ENCODE measurements at regions not wholly inside any gene's neighbourhood (a gene's known extent, or its start where the extent isn't known, plus 50 kb on each side); places are given as distances from the start of the nearest gene placed in this dataset.

GRCh38 chr15:95715906-95716656, 614.4 kb upstream of the NR2F2 start:
- no peak for TF ChIP-seq CTCF (IDR thresholded peaks at IDR 0.05; ENCODE audit: low read depth, low read length)
- no peaks in the 10 kb centered on the region for H3K27me3 ChIP-seq
- no peaks in the 10 kb centered on the region for H3K36me3 ChIP-seq
- no peak overlapping the region for H3K27ac ChIP-seq
- H3K4me1 ChIP-seq (ENCODE audit: low read depth) = peaks cover 22% of the 10 kb centered on the region
- no peak overlapping the region for H3K4me3 ChIP-seq
- DNase-seq (ENCODE audit: low read depth in 1 of 2, low spot score in 1 of 2) = peak in 1 of 2 donors; percentile 48
- H3K9me3 ChIP-seq (ENCODE audit: low read depth) = no peaks in the 10 kb centered on the region

GRCh38 chr15:95716708-95717107, 613.8 kb upstream of the NR2F2 start:
- Histone ChIP-seq H3K36me3 (no peaks in the 10 kb centered on the region), H3K9me3 (ENCODE audit: low read depth) (no peaks in the 10 kb centered on the region), H3K4me1 (ENCODE audit: low read depth) (peaks cover 22% of the 10 kb centered on the region), H3K27me3 (no peaks in the 10 kb centered on the region), H3K4me3 (no peak overlapping the region), H3K27ac (no peak overlapping the region)
- TF ChIP-seq CTCF (IDR thresholded peaks at IDR 0.05; ENCODE audit: low read depth, low read length) = no peak
- DNase-seq (ENCODE audit: low read depth in 1 of 2, low spot score in 1 of 2) = no peak

- DNase-seq (ENCODE audit: low read depth in 1 of 2, low spot score in 1 of 2) = peak in 1 of 2 donors; percentile 35
- no peak overlapping the region for H3K27ac ChIP-seq
Observed at GRCh38 chr15:95718441-95718840, 612.1 kb upstream of the NR2F2 start.

GRCh38 chr15:95724908-95725633, 605.4 kb upstream of the NR2F2 start:
- no peak for DNase-seq (ENCODE audit: low read depth in 1 of 2, low spot score in 1 of 2)
- no peaks in the 10 kb centered on the region for H3K36me3 ChIP-seq
- no peak for TF ChIP-seq CTCF (IDR thresholded peaks at IDR 0.05; ENCODE audit: low read depth, low read length)
- no peak overlapping the region for H3K4me3 ChIP-seq
- H3K27me3 ChIP-seq = no peaks in the 10 kb centered on the region
- H3K9me3 ChIP-seq (ENCODE audit: low read depth) = no peaks in the 10 kb centered on the region
- no peaks in the 10 kb centered on the region for H3K4me1 ChIP-seq (ENCODE audit: low read depth)
- no peak overlapping the region for H3K27ac ChIP-seq

More at GRCh38 chr15:95718441-95718840, 612.1 kb upstream of the NR2F2 start:
- peaks cover 22% of the 10 kb centered on the region for H3K4me1 ChIP-seq (ENCODE audit: low read depth)
- TF ChIP-seq CTCF (IDR thresholded peaks at IDR 0.05; ENCODE audit: low read depth, low read length) = no peak
- no peaks in the 10 kb centered on the region for H3K36me3 ChIP-seq
- H3K4me3 ChIP-seq = no peak overlapping the region
- no peaks in the 10 kb centered on the region for H3K9me3 ChIP-seq (ENCODE audit: low read depth)
- H3K27me3 ChIP-seq = no peaks in the 10 kb centered on the region

- no peak for TF ChIP-seq CTCF (IDR thresholded peaks at IDR 0.05; ENCODE audit: low read depth, low read length)
- no peaks in the 10 kb centered on the region for H3K9me3 ChIP-seq (ENCODE audit: low read depth)
- H3K27ac ChIP-seq = no peak overlapping the region
- no peaks in the 10 kb centered on the region for H3K4me1 ChIP-seq (ENCODE audit: low read depth)
- no peak for DNase-seq (ENCODE audit: low read depth in 1 of 2, low spot score in 1 of 2)
- no peaks in the 10 kb centered on the region for H3K36me3 ChIP-seq
- H3K4me3 ChIP-seq = no peak overlapping the region
- H3K27me3 ChIP-seq = no peaks in the 10 kb centered on the region
Observed at GRCh38 chr15:95726891-95727290, 603.6 kb upstream of the NR2F2 start.

Data from cardiac muscle cell (in vitro differentiated cells and primary cell).